ENCODE measurements at regions not wholly inside any gene's neighbourhood (a gene's known extent, or its start where the extent isn't known, plus 50 kb on each side); places are given as distances from the start of the nearest gene placed in this dataset.
A peak's percentile ranks its signal among the peaks of the same experiment; 100 is the strongest.
"Not testable (repeated sequence)": the region's sequence is repeated elsewhere in the genome, so short reads cannot be mapped to it uniquely, and the experiment has no call there.

DNA sequence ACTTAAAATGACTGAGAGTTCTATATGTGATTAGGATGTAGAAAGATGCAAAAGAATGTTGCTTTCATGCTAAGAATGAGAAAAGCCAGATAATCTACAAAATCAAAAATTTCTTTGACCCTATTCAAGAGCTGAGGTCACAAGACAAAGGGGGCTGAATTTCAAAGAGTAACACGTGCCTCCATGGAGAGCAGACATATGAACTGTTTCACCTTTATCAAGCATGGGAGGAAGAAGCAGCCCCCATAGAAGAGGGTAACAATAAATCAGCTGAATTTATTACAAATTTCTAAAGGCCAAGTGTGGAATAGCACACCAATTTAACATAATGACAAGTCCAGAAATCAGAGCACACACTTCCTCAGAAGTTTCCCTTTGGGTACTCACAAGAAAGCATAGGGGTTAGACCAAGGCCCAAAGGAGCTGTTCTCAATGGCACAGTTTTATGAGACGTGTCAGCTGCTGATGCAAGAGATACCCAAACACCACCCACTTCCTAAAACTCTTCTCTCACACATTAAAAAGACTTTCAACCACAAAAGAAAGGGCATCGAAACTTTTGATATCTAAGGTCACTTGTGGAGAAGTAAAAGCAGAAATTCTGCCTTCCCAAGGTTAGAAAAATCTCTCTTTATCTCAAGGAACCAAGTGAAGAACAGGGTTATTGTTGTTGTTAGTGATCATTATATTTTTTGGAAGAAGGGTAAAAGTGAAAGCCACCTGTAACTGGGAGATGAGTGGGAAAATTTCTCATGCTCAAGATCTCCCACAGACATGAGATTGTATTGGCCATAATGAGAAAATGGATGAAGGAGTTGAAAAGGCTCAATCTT is 950.1 kb downstream of the TRIB2 start:
- H3K9me3 ChIP-seq = no peaks in the 10 kb centered on the region
- DNase-seq (ENCODE audit: low spot score in 2 of 2) = no peak
- no peak overlapping the region for H3K4me3 ChIP-seq
- no peaks in the 10 kb centered on the region for H3K27me3 ChIP-seq (ENCODE audit: low read depth)
- no peaks in the 10 kb centered on the region for H3K36me3 ChIP-seq (replicated peaks)
- in situ Hi-C loops (cut with MboI; ENCODE audit: low sequenced_read_pairs) = no loop called here
- H3K4me1 ChIP-seq = no peaks in the 10 kb centered on the region

GRCh38 chr2:13667415-13667757 is 950.6 kb downstream of the TRIB2 start:
- H3K4me3 ChIP-seq = no peak overlapping the region
- H3K36me3 ChIP-seq (replicated peaks) = no peaks in the 10 kb centered on the region
- H3K27me3 ChIP-seq (ENCODE audit: low read depth) = no peaks in the 10 kb centered on the region
- in situ Hi-C loops (cut with MboI; ENCODE audit: low sequenced_read_pairs) = no loop called here
- no peaks in the 10 kb centered on the region for H3K9me3 ChIP-seq
- H3K4me1 ChIP-seq = no peaks in the 10 kb centered on the region
- no peak for DNase-seq (ENCODE audit: low spot score in 2 of 2)

DNA sequence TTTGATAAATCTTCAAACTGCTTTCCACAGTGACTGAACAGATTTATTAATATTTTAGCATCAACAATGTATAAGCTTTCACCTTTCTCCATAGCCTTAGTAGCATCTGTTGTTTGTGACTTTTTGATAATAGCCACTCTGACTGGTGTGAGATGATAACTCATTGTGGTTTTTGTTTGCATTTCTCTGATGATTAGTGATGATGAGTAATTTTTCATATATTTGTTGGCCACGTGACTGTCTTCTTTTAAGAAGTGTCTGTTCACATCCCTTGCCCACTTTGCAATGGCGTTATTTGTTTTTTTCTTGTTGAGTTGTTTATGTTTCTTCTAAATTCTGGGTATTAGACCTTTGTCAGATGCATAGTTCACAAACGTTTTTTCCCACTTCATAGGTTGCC is 952.9 kb downstream of the TRIB2 start:
- H3K27me3 ChIP-seq (ENCODE audit: low read depth) = no peaks in the 10 kb centered on the region
- H3K9me3 ChIP-seq = no peaks in the 10 kb centered on the region
- no peak for DNase-seq (ENCODE audit: low spot score in 2 of 2)
- no peaks in the 10 kb centered on the region for H3K4me1 ChIP-seq
- H3K36me3 ChIP-seq (replicated peaks) = no peaks in the 10 kb centered on the region
- no peak overlapping the region for H3K4me3 ChIP-seq
- in situ Hi-C loops (cut with MboI; ENCODE audit: low sequenced_read_pairs) = no loop called here

- H3K27me3 ChIP-seq (ENCODE audit: low read depth); in situ Hi-C loops (cut with MboI; ENCODE audit: low sequenced_read_pairs); H3K4me3 ChIP-seq; H3K36me3 ChIP-seq (replicated peaks); H3K4me1 ChIP-seq; DNase-seq (ENCODE audit: low spot score in 2 of 2); H3K9me3 ChIP-seq: not testable (repeated sequence)
Observed at GRCh38 chr2:13673821-13674220, 957.1 kb downstream of the TRIB2 start.

DNA sequence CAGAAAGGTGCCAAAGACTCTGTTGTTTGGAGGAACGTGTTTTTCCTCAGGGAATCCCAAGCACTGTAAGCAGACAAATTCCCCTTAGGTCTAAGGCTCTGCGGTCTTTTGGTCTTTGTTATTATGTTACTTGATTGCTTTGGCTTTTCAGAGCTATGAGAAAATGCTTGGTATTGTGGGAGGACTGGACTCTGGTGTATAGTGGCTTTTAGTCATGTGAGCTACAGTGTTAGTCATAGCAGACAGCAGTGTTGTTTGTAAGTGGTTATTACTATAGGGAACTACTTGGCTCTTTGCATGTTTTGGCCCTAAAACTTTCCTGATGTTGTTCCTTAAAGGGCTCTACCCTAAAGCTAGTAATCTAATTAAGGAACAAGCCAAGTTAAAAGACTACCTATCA is 956.2 kb upstream of the LRATD1 start:
- Histone ChIP-seq H3K9me3 (no peaks in the 10 kb centered on the region), H3K27me3 (ENCODE audit: low read depth) (no peaks in the 10 kb centered on the region), H3K36me3 (replicated peaks) (no peaks in the 10 kb centered on the region), H3K4me3 (no peak overlapping the region), H3K4me1 (no peaks in the 10 kb centered on the region; the same call in none of the 2 replicates)
- in situ Hi-C loops (cut with MboI; ENCODE audit: low sequenced_read_pairs) = no loop called here
- peak in 1 of 2 experiments; percentile 34 for DNase-seq (ENCODE audit: low spot score in 2 of 2)

GRCh38 chr2:13681936-13682335 is 950.6 kb upstream of the LRATD1 start:
- in situ Hi-C loops (cut with MboI; ENCODE audit: low sequenced_read_pairs) = no loop called here
- Histone ChIP-seq H3K27me3 (ENCODE audit: low read depth) (no peaks in the 10 kb centered on the region), H3K4me1 (no peaks in the 10 kb centered on the region; the same call in 1 of the 2 replicates), H3K9me3 (no peaks in the 10 kb centered on the region), H3K4me3 (no peak overlapping the region), H3K36me3 (replicated peaks) (no peaks in the 10 kb centered on the region)
- DNase-seq (ENCODE audit: low spot score in 2 of 2) = no peak

DNA sequence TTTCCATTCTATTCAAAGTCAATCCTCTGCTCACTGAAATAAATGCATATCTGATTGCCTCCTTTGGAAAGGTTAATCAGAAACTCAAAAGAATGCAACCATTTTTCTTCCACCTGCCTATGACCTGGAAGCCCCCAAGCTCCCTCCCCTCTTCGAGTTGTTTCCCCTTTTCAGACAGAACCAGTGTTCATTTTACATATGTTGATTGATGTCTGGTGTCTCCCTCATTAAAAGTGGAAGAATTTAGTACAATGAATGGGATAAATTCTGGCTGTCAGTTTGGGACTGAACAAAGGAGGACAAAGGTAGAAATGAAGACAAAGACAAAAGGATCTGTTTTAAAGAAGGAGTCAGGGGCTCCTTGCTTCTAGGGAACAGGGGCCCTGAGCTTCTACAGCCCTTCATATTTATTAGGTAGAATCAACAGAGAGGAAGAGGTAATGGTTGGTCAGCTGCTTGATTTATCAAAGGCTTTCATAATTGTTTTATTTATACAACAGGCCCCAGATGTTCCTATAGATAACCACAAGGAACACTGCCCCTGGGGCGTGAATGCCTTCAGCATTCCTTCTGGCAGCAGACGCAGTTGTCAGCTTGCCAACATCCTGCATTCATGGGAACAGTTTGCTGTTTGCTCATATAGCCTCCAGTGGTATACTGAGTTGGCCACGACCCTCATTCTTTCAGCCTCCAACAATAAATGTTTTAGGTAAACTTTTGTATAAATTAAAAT is 949.8 kb upstream of the LRATD1 start:
- Histone ChIP-seq H3K36me3 (replicated peaks) (no peaks in the 10 kb centered on the region), H3K4me1 (no peaks in the 10 kb centered on the region), H3K27me3 (ENCODE audit: low read depth) (no peaks in the 10 kb centered on the region), H3K9me3 (no peaks in the 10 kb centered on the region), H3K4me3 (no peak overlapping the region)
- peak in 1 of 2 experiments; percentile 29 for DNase-seq (ENCODE audit: low spot score in 2 of 2)
- in situ Hi-C loops (cut with MboI; ENCODE audit: low sequenced_read_pairs) = no loop called here

DNA sequence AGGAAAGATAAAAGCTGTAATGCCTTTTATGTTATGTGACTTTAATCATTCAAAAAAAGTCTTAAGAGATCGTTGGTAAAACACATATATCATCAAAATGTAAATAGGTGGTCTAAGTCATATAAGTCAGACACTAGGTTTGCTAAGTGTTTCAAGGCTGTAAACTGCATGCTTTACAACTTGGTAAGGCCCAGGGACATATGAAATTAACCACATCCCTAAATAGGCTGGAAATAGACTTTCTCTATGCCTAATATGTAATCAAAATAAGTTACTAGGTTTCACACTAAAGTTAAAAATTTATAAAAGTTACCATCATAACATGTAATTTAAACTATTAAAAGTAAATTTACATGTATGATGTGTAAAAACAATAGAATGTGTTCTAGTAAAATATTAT is 946.3 kb upstream of the LRATD1 start:
- Histone ChIP-seq H3K36me3 (replicated peaks) (no peaks in the 10 kb centered on the region), H3K4me3 (no peak overlapping the region), H3K4me1 (no peaks in the 10 kb centered on the region), H3K27me3 (ENCODE audit: low read depth) (no peaks in the 10 kb centered on the region), H3K9me3 (no peaks in the 10 kb centered on the region)
- no peak for DNase-seq (ENCODE audit: low spot score in 2 of 2)
- in situ Hi-C loops (cut with MboI; ENCODE audit: low sequenced_read_pairs) = no loop called here

GRCh38 chr2:13694673-13695072 is 937.8 kb upstream of the LRATD1 start:
- DNase-seq (ENCODE audit: low spot score in 2 of 2) = no peak
- Histone ChIP-seq H3K36me3 (replicated peaks) (no peaks in the 10 kb centered on the region), H3K9me3 (no peaks in the 10 kb centered on the region), H3K4me3 (no peak overlapping the region), H3K27me3 (ENCODE audit: low read depth) (no peaks in the 10 kb centered on the region), H3K4me1 (no peaks in the 10 kb centered on the region)
- in situ Hi-C loops (cut with MboI; ENCODE audit: low sequenced_read_pairs) = no loop called here

DNA sequence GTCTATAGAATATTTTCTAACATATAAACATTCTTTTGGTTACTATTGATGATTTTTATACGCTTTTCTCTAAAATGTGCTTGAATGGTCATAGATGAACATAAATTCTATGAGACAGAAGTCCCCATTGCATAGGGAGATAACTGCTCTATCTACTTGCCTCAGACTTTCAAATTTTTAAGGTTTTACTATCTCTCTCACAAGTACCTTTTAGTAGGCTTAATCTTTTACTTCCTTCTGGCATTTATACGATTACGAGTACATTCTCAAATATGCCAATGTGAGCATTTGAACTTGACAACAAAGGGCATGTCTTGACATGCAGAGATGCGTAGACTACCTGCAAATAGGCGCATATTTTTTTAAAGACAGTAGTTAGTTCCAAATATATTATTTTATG is 935.9 kb upstream of the LRATD1 start:
- in situ Hi-C loops (cut with MboI; ENCODE audit: low sequenced_read_pairs) = no loop called here
- H3K4me3 ChIP-seq = no peak overlapping the region
- DNase-seq (ENCODE audit: low spot score in 2 of 2) = no peak
- no peaks in the 10 kb centered on the region for H3K9me3 ChIP-seq
- no peaks in the 10 kb centered on the region for H3K4me1 ChIP-seq
- H3K27me3 ChIP-seq (ENCODE audit: low read depth) = no peaks in the 10 kb centered on the region
- H3K36me3 ChIP-seq (replicated peaks) = no peaks in the 10 kb centered on the region

DNA sequence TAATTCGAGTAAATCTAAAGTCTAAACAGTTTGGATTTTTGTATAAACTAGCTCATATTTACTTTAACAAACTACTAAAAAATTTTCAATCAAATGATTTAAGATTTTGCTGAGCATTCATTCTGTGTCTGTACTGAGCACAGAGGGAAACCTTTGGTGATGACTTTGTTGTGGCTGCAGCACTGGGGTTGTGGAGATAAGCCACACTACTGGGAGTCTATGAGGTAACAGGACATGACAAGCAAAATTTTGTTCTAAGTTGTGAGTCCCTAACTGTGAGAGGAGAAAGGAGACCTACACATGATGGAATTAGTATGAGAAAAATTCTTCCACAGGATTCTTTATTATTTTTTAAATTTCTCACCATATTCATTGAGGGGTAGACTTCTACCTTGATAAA is 933.7 kb upstream of the LRATD1 start:
- no peaks in the 10 kb centered on the region for H3K27me3 ChIP-seq (ENCODE audit: low read depth)
- DNase-seq (ENCODE audit: low spot score in 2 of 2) = no peak
- H3K4me1 ChIP-seq = no peaks in the 10 kb centered on the region
- in situ Hi-C loops (cut with MboI; ENCODE audit: low sequenced_read_pairs) = no loop called here
- no peaks in the 10 kb centered on the region for H3K9me3 ChIP-seq
- H3K4me3 ChIP-seq = no peak overlapping the region
- H3K36me3 ChIP-seq (replicated peaks) = no peaks in the 10 kb centered on the region

DNA sequence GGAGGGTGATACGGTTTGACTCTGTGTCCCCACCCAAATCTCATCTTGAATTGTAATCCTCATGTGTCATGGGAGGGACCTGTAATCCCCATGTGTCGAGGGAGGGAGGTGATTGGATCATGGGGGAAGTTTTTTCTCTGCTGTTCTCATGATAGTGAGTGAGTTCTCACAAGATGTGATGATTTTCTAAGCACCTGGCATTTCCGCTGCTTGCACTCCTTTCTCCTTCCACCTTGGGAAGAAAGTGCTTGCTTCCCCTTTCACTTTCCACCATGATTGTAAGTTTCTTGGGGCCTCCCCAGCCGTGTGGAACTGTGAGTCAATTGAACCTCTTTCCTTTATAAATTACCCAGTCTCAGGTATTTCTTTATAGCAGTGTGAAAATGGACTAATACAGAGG is 932.6 kb upstream of the LRATD1 start:
- H3K36me3 ChIP-seq (replicated peaks); H3K4me1 ChIP-seq; in situ Hi-C loops (cut with MboI; ENCODE audit: low sequenced_read_pairs); H3K4me3 ChIP-seq; H3K27me3 ChIP-seq (ENCODE audit: low read depth); H3K9me3 ChIP-seq; DNase-seq (ENCODE audit: low spot score in 2 of 2): not testable (repeated sequence)

DNA sequence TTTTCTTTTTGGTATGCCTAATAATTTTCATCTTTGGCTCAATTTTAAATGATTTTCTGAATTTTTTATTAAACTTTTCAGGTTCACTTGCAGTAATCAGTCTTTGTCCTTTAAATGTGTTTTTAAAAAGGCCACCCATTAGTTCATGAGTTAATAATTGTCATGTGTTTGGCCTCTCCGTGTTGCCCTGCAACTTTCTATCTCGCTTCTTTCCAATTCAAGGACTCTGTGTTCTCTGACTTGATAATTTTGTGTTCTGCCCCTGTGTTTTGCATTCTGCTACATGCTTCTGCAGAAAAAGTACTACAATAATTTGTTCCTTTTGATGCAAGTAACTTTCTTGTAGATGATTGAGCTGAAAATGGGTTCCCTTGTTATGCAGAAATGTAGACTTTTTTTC is 921.4 kb upstream of the LRATD1 start:
- Histone ChIP-seq H3K4me1 (no peaks in the 10 kb centered on the region), H3K36me3 (replicated peaks) (no peaks in the 10 kb centered on the region), H3K9me3 (no peaks in the 10 kb centered on the region), H3K27me3 (ENCODE audit: low read depth) (no peaks in the 10 kb centered on the region), H3K4me3 (no peak overlapping the region)
- in situ Hi-C loops (cut with MboI; ENCODE audit: low sequenced_read_pairs) = no loop called here
- no peak for DNase-seq (ENCODE audit: low spot score in 2 of 2)

DNA sequence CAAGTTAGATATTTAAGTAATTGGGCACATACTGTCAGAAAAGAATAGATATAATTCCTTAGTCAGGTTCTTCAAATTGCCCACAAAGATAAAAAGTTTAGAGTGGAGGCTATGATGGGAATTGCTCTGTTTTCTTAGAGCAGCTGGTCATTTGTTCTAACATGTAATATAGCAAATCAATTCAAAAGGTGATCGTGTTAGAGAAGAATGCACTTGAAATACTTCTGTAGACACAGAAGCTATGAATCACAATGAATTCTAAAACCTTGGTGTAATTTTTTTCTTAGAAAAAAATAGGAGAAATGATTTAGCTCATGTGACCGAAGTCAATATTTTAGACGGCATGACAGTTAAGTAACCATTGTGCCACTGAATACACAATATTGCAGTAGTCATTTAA is 918.1 kb upstream of the LRATD1 start:
- Histone ChIP-seq H3K4me3 (no peak overlapping the region), H3K4me1 (no peaks in the 10 kb centered on the region), H3K9me3 (no peaks in the 10 kb centered on the region), H3K36me3 (replicated peaks) (no peaks in the 10 kb centered on the region), H3K27me3 (ENCODE audit: low read depth) (no peaks in the 10 kb centered on the region)
- in situ Hi-C loops (cut with MboI; ENCODE audit: low sequenced_read_pairs) = no loop called here
- no peak for DNase-seq (ENCODE audit: low spot score in 2 of 2)

Measured in HAP-1 (cell line).